Endothelial cell (in vitro differentiated cells): ENCODE measurements at regions not wholly inside any gene's neighbourhood (a gene's known extent, or its start where the extent isn't known, plus 50 kb on each side); places are given as distances from the start of the nearest gene placed in this dataset.

Experiments
- DNase-seq: peaks from one replicate; pipeline ENCODE4 v3.0.0; 2021; ENCODE audit warnings: low spot score
- H3K27ac Mint-ChIP-seq: one replicate; pipeline ENCODE4 v1.8.0; 2021; ENCODE audit warnings: mixed read lengths, inconsistent platforms; ENCODE audit not compliant: unreplicated experiment
- H3K27me3 Mint-ChIP-seq: one replicate; pipeline ENCODE4 v1.8.0; 2021; ENCODE audit warnings: mild to moderate bottlenecking, moderate library complexity, mixed read lengths, inconsistent platforms; ENCODE audit not compliant: unreplicated experiment
- H3K36me3 Mint-ChIP-seq: one replicate; pipeline ENCODE4 v1.8.0; 2021; ENCODE audit warnings: mild to moderate bottlenecking, low read depth, mixed read lengths, inconsistent platforms; ENCODE audit not compliant: unreplicated experiment
- H3K4me1 Mint-ChIP-seq: one replicate; pipeline ENCODE4 v1.8.0; 2021; ENCODE audit warnings: mild to moderate bottlenecking, mixed read lengths, inconsistent platforms; ENCODE audit not compliant: unreplicated experiment
- H3K4me3 Mint-ChIP-seq: one replicate; pipeline ENCODE4 v1.8.0; 2021; ENCODE audit warnings: mild to moderate bottlenecking, mixed read lengths, inconsistent platforms; ENCODE audit not compliant: unreplicated experiment
- H3K9me3 Mint-ChIP-seq: one replicate; pipeline ENCODE4 v1.8.0; 2021; ENCODE audit warnings: mixed read lengths, inconsistent platforms; ENCODE audit not compliant: unreplicated experiment
- TF ChIP-seq, protein P1 (sequence below): fragments of 200-600 bp; sonication (generic); IDR thresholded peaks from one replicate; pipeline ENCODE4 v1.5.0; 2021; ENCODE audit warnings: antibody characterized with exemption; ENCODE audit not compliant: unreplicated experiment

DNA sequence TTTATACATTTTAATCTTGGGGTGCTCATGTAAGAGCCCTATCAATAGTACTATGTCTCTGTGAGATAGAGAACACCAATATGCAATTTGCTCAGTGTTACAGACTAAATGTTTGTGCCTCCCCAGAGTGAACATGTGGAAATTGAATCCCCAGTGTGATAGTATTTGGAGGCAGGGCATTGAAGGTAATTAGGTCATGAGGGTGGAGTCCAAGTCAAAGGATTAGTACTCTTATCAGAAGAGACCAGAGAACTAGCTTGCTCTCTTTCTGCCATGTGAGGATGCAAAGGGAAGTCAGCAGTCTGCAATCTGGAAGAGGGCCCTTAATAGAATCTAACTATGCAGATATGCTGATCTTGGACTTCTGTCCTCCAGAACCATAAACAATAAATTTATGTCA lies 1317.0 kb downstream of the STIM2 start:
- TF ChIP-seq, protein P1, sequence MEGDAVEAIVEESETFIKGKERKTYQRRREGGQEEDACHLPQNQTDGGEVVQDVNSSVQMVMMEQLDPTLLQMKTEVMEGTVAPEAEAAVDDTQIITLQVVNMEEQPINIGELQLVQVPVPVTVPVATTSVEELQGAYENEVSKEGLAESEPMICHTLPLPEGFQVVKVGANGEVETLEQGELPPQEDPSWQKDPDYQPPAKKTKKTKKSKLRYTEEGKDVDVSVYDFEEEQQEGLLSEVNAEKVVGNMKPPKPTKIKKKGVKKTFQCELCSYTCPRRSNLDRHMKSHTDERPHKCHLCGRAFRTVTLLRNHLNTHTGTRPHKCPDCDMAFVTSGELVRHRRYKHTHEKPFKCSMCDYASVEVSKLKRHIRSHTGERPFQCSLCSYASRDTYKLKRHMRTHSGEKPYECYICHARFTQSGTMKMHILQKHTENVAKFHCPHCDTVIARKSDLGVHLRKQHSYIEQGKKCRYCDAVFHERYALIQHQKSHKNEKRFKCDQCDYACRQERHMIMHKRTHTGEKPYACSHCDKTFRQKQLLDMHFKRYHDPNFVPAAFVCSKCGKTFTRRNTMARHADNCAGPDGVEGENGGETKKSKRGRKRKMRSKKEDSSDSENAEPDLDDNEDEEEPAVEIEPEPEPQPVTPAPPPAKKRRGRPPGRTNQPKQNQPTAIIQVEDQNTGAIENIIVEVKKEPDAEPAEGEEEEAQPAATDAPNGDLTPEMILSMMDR: no peak
- no peaks in the 10 kb centered on the region for H3K27me3 Mint-ChIP-seq
- H3K27ac Mint-ChIP-seq: no peak overlapping the region
- H3K9me3 Mint-ChIP-seq: no peaks in the 10 kb centered on the region
- no peak overlapping the region for H3K4me3 Mint-ChIP-seq
- H3K36me3 Mint-ChIP-seq: no peaks in the 10 kb centered on the region
- no peak for DNase-seq
- H3K4me1 Mint-ChIP-seq: no peaks in the 10 kb centered on the region

DNA sequence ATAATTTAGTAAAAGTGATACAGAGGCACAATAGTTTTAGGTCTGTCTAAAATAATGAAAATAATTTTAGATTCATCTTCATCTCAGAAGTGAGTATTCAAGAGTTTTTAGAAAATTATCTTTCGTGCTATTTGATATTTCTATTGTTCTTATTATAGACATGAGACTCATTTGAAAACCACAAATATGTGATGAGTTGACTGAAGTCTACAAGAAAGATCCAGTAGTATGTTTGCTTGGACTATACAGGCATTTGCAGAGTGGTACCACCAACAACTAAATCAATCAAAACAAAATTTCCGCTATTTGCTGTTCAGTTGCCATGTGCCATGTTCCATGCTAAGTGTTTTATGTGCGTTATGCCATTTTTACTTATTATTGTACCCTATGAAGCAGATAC lies 1318.5 kb downstream of the STIM2 start:
- Mint-ChIP-seq H3K36me3 (no peaks in the 10 kb centered on the region), H3K4me1 (no peaks in the 10 kb centered on the region), H3K4me3 (no peak overlapping the region), H3K27ac (no peak overlapping the region), H3K9me3 (no peaks in the 10 kb centered on the region), H3K27me3 (no peaks in the 10 kb centered on the region)
- TF ChIP-seq, protein P1: no peak
- no peak for DNase-seq

DNA sequence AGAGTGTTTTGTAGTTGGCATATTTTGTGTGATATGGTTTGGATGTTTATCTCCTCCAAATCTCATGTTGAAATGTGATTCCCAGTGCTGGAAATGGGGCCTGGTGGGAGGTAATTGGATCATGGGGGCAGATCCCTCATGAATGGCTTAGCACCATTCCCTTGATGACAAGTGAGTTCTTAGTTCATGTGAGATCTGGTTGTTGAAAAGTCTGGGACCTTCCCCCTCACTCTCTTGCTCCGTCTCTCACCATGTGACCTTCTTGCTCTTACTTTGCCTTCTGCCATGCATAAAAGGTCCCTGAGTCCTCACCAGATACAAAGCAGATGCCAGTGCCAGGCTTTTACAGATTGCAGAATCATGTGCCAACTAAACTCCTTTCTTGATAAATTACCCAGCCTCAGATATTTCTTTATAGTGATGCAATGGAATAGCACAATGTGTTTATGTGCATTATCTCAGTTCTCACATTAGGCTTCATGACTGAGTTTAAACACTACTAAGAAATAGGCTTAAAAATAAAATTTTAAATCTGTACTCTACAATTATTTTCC lies 1348.8 kb downstream of the STIM2 start:
- H3K27ac Mint-ChIP-seq: no peak overlapping the region
- no peak overlapping the region for H3K4me3 Mint-ChIP-seq
- TF ChIP-seq, protein P1: no peak
- peaks cover 3% of the 10 kb centered on the region for H3K27me3 Mint-ChIP-seq
- H3K36me3 Mint-ChIP-seq: no peaks in the 10 kb centered on the region
- H3K4me1 Mint-ChIP-seq: no peaks in the 10 kb centered on the region
- no peaks in the 10 kb centered on the region for H3K9me3 Mint-ChIP-seq
- no peak for DNase-seq

DNA sequence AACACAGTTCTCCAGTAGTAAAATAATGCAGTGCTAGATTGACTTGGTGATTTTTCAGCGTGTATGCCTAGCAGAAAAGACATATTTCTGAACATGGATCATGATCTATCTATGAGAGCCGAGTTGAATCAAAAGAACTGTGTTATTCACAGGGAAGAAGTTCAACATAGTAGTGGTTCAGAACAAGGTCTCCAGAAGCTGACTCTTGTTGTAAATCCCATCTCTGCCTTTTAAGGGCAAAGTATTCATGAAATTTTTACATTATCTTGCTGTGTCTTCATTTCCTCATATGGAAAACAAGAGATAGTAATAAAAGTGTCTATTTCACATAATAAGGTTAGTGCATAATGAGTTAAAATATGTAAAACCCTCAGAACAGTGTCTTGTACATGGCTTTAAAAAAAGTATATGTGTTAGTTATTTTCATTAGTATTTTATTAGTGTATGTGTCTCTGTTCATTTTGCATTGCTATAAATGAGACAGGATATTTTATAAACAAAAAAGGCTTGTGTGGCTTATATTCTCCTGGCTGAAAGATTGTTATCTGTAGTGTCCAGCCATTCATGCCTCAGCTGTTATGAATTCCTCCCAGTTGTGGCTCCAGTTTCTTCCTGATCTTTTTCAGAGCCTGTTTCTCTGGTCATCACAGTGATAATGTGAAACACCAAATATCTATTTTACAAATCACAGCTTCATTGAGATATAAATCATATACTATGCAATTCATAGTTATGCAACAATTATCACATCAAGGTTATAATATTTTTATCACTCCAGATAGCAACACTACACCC lies 1351.2 kb downstream of the STIM2 start:
- Mint-ChIP-seq H3K27ac (no peak overlapping the region), H3K4me3 (no peak overlapping the region), H3K9me3 (no peaks in the 10 kb centered on the region), H3K27me3 (peaks cover 4% of the 10 kb centered on the region), H3K4me1 (no peaks in the 10 kb centered on the region), H3K36me3 (no peaks in the 10 kb centered on the region)
- TF ChIP-seq, protein P1: no peak
- no peak for DNase-seq

DNA sequence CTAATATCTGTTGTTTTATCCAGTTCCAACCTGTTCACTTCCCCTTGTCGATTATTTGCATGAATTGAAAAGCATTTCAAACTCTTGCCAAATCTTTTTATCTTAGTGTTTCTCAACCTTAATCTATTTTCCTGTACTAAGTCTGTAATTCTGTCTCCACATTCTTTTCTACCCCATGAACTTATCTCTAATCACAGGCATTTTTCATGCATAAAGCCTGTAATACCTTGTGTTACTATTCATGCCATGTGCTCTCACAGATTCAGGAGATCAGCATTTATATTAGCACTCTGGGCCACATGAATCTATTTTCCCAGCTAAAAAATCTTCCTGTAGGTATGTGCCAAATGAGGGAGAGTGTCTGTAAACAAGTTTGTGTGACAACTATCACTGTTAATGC lies 1360.9 kb downstream of the STIM2 start:
- no peak overlapping the region for H3K4me3 Mint-ChIP-seq
- TF ChIP-seq, protein P1: no peak

More for the DNA sequence above, 1360.9 kb downstream of the STIM2 start:
- H3K27me3 Mint-ChIP-seq: no peaks in the 10 kb centered on the region
- DNase-seq: no peak
- no peak overlapping the region for H3K27ac Mint-ChIP-seq
- H3K9me3 Mint-ChIP-seq: no peaks in the 10 kb centered on the region
- H3K4me1 Mint-ChIP-seq: no peaks in the 10 kb centered on the region
- H3K36me3 Mint-ChIP-seq: no peaks in the 10 kb centered on the region
